ENCODE measurements at regions not wholly inside any gene's neighbourhood (a gene's known extent, or its start where the extent isn't known, plus 50 kb on each side); places are given as distances from the start of the nearest gene placed in this dataset.

- TF ChIP-seq BRCA1 (IDR thresholded peaks at IDR 0.05; ENCODE audit: low read depth, low read length) (no peak), ATF3 (IDR thresholded peaks at IDR 0.05; ENCODE audit: insufficient read depth, low read depth, low read length) (no peak), ATF2 (IDR thresholded peaks at IDR 0.05; ENCODE audit: low read length) (no peak)
These were observed 333.3 kb upstream of the ROPN1 start (continued) for GRCh38 chr3:124325248-124325647.
